ENCODE measurements at regions not wholly inside any gene's neighbourhood (a gene's known extent, or its start where the extent isn't known, plus 50 kb on each side); places are given as distances from the start of the nearest gene placed in this dataset.

GRCh38 chr16:65666132-65666941 is 544.5 kb upstream of the CDH11 start:
- Histone ChIP-seq H3K27ac (peak overlapping the region; percentile 31), H3K27me3 (no peaks in the 10 kb centered on the region)

GRCh38 chr16:65665586-65665985 is 543.7 kb upstream of the CDH11 start:
- Histone ChIP-seq H3K36me3 (no peaks in the 10 kb centered on the region), H3K4me1 (peaks cover 4% of the 10 kb centered on the region), H3K9me3 (no peaks in the 10 kb centered on the region), H3K27me3 (no peaks in the 10 kb centered on the region), H3K27ac (no peak overlapping the region), H3K4me3 (no peak overlapping the region)
- no peak for DNase-seq (ENCODE audit: low spot score in 2 of 2)
- 51% methylated on average over 3 of the region's 3 CpGs for WGBS
- TF ChIP-seq EP300 (IDR thresholded peaks at IDR 0.05) (no peak), CTCF (IDR thresholded peaks at IDR 0.05) (no peak), POLR2AphosphoS5 (IDR thresholded peaks at IDR 0.05) (no peak), POLR2A (IDR thresholded peaks at IDR 0.05) (no peak)

More at GRCh38 chr16:65666132-65666941, 544.5 kb upstream of the CDH11 start:
- DNase-seq (ENCODE audit: low spot score in 2 of 2), result no peak
- WGBS, result 88% methylated on average over 6 of the region's 11 CpGs
- Histone ChIP-seq H3K4me1 (peaks cover 4% of the 10 kb centered on the region), H3K4me3 (no peak overlapping the region), H3K9me3 (no peaks in the 10 kb centered on the region), H3K36me3 (no peaks in the 10 kb centered on the region)
- no peak for TF ChIP-seq CTCF (IDR thresholded peaks at IDR 0.05)
- TF ChIP-seq POLR2AphosphoS5 (IDR thresholded peaks at IDR 0.05), result no peak
- TF ChIP-seq POLR2A (IDR thresholded peaks at IDR 0.05), result no peak
- TF ChIP-seq EP300 (IDR thresholded peaks at IDR 0.05), result no peak

GRCh38 chr16:65663774-65664173 is 541.9 kb upstream of the CDH11 start:
- Histone ChIP-seq H3K9me3 (no peaks in the 10 kb centered on the region), H3K27ac (no peak overlapping the region), H3K4me3 (no peak overlapping the region), H3K27me3 (no peaks in the 10 kb centered on the region), H3K36me3 (no peaks in the 10 kb centered on the region), H3K4me1 (peaks cover 8% of the 10 kb centered on the region)
- 98% methylated on average over 3 of the region's 3 CpGs for WGBS
- TF ChIP-seq EP300 (IDR thresholded peaks at IDR 0.05) (no peak), POLR2AphosphoS5 (IDR thresholded peaks at IDR 0.05) (no peak), POLR2A (IDR thresholded peaks at IDR 0.05) (no peak), CTCF (IDR thresholded peaks at IDR 0.05) (no peak)
- no peak for DNase-seq (ENCODE audit: low spot score in 2 of 2)

DNA sequence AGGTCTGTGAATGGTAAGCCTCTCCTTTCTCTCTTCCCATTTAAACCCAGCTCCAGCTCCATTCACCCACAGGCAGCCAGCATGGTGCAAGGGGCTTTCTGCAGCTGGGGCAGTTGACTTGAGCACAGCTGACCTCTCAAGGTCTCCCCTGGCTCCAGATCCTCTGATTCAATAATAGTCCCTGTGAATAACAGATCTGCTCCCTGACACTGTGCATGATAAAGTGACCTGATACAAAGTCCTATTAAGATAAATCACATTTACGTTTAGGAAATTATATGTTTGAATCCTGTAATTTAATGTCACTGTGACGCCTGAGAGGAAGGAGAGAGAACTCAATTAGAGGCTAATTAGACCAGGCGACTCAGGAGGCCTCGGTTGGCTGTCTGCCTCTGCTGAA is 540.4 kb upstream of the CDH11 start:
- Histone ChIP-seq H3K4me3 (no peak overlapping the region), H3K36me3 (no peaks in the 10 kb centered on the region), H3K27ac (no peak overlapping the region), H3K4me1 (peaks cover 17% of the 10 kb centered on the region), H3K9me3 (no peaks in the 10 kb centered on the region), H3K27me3 (no peaks in the 10 kb centered on the region)
- DNase-seq (ENCODE audit: low spot score in 2 of 2), result no peak
- 89% methylated on average over 4 of the region's 4 CpGs for WGBS
- no peak for TF ChIP-seq POLR2AphosphoS5 (IDR thresholded peaks at IDR 0.05)
- TF ChIP-seq POLR2A (IDR thresholded peaks at IDR 0.05), result no peak
- no peak for TF ChIP-seq EP300 (IDR thresholded peaks at IDR 0.05)
- TF ChIP-seq CTCF (IDR thresholded peaks at IDR 0.05), result no peak

GRCh38 chr16:65661558-65661957 is 539.7 kb upstream of the CDH11 start:
- Histone ChIP-seq H3K4me1 (peaks cover 17% of the 10 kb centered on the region), H3K4me3 (no peak overlapping the region), H3K36me3 (no peaks in the 10 kb centered on the region), H3K9me3 (no peaks in the 10 kb centered on the region), H3K27me3 (no peaks in the 10 kb centered on the region), H3K27ac (no peak overlapping the region)
- no peak for TF ChIP-seq CTCF (IDR thresholded peaks at IDR 0.05)
- TF ChIP-seq POLR2AphosphoS5 (IDR thresholded peaks at IDR 0.05), result no peak
- TF ChIP-seq EP300 (IDR thresholded peaks at IDR 0.05), result no peak
- no peak for TF ChIP-seq POLR2A (IDR thresholded peaks at IDR 0.05)
- 87% methylated on average over 5 of the region's 5 CpGs for WGBS
- DNase-seq (ENCODE audit: low spot score in 2 of 2), result no peak

Data from suprapubic skin (tissue), 4 donors.